Activated CD8-positive, alpha-beta T cell treated with anti-CD3 and anti-CD28 coated beads for 36 hours (primary cell): ENCODE measurements at regions not wholly inside any gene's neighbourhood (a gene's known extent, or its start where the extent isn't known, plus 50 kb on each side); places are given as distances from the start of the nearest gene placed in this dataset.

ENCODE experiments used
- ATAC-seq: fragments of 200-7000 bp; cut with Tn5 transposase; one replicate; pipeline ENCODE4 v1.10.0; 2021; ENCODE audit warnings: mild to moderate bottlenecking, moderate library complexity
- CTCF ChIA-PET: fragments of 350-600 bp; sonication (Branson Sonifier 250); formaldehyde crosslinking; loops from one replicate; lab custom pipeline; 2021; ENCODE audit warnings: antibody characterized with exemption; lab: Charles Lee
- POLR2A ChIA-PET: fragments of 350-600 bp; sonication (Branson Sonifier 250); formaldehyde crosslinking; loops from one replicate; lab custom pipeline; 2021; ENCODE audit warnings: antibody characterized with exemption; lab: Charles Lee
- DNase-seq: peaks from one replicate; pipeline ENCODE4 v3.0.0-alpha.2; 2020
- H3K27ac Mint-ChIP-seq: one replicate; pipeline ENCODE4 v1.8.0; 2021; ENCODE audit warnings: mild to moderate bottlenecking, mixed read lengths
- H3K27me3 Mint-ChIP-seq: one replicate; pipeline ENCODE4 v1.8.0; 2021; ENCODE audit warnings: mixed read lengths
- H3K36me3 Mint-ChIP-seq: one replicate; pipeline ENCODE4 v1.8.0; 2021; ENCODE audit warnings: low read depth, mixed read lengths
- H3K4me1 Mint-ChIP-seq: one replicate; pipeline ENCODE4 v1.8.0; 2021; ENCODE audit warnings: low read depth, mixed read lengths
- H3K4me3 Mint-ChIP-seq: one replicate; pipeline ENCODE4 v1.8.0; 2021; ENCODE audit warnings: mild to moderate bottlenecking, moderate library complexity, mixed read lengths
- H3K9me3 Mint-ChIP-seq: one replicate; pipeline ENCODE4 v1.8.0; 2021; ENCODE audit warnings: mixed read lengths
- intact Hi-C: fragments of 100-400 bp; cut with micrococcal nuclease; formaldehyde crosslinking; loops from one replicate; pipeline ENCODE4 v1.10.0; 2022
- TF ChIP-seq, protein P1 (sequence below): fragments of 200-600 bp; IDR thresholded peaks from one replicate; pipeline ENCODE4 v1.8.0; 2022; ENCODE audit warnings: antibody characterized with exemption, mild to moderate bottlenecking

DNA sequence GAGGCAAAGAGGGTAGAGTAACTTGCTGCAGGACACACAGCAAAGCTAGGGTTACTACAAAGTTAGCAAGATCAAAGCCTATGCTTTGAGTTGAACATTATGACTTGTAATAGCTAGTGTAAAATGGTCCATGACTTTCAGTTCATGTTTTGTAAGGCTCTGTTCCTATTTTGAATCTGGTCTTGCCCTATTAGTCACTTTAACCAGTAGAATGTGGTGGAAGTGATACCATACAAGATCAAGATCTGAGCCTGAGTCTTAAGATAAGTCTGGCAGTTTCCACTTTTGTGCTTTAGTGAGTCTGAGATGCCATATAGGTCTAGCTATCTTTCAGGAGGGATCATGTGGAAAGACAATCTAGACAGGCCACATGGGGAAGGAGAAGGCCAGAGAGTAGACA is 282.1 kb upstream of the BRINP3 start:
- POLR2A ChIA-PET, result no interaction called here

DNA sequence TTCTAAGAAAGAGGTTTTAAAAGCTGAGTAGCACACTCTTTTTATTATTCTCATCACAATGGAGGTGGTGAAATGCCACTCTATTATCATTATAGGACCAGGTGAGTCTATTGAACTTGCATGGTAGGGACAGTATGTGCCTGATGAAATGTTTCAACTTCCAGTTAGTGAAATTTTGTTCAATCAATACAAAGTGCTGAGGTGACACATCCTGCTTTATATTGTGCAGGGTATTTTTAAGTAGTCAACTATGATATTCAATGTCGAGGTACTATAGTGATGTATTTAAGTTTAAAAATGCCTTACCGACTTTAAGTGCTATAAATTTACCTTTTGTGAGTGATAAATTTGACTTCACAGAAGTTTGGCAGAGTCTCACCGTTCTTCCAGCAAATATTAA is 284.7 kb upstream of the BRINP3 start:
- H3K4me1 Mint-ChIP-seq, result no peaks in the 10 kb centered on the region
- H3K4me3 Mint-ChIP-seq, result no peak overlapping the region
- no peak for ATAC-seq
- H3K27me3 Mint-ChIP-seq, result no peaks in the 10 kb centered on the region
- no peak for DNase-seq
- TF ChIP-seq, protein P1, sequence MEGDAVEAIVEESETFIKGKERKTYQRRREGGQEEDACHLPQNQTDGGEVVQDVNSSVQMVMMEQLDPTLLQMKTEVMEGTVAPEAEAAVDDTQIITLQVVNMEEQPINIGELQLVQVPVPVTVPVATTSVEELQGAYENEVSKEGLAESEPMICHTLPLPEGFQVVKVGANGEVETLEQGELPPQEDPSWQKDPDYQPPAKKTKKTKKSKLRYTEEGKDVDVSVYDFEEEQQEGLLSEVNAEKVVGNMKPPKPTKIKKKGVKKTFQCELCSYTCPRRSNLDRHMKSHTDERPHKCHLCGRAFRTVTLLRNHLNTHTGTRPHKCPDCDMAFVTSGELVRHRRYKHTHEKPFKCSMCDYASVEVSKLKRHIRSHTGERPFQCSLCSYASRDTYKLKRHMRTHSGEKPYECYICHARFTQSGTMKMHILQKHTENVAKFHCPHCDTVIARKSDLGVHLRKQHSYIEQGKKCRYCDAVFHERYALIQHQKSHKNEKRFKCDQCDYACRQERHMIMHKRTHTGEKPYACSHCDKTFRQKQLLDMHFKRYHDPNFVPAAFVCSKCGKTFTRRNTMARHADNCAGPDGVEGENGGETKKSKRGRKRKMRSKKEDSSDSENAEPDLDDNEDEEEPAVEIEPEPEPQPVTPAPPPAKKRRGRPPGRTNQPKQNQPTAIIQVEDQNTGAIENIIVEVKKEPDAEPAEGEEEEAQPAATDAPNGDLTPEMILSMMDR, result no peak
- intact Hi-C loops, result no loop called here
- no peaks in the 10 kb centered on the region for H3K36me3 Mint-ChIP-seq
- no peak overlapping the region for H3K27ac Mint-ChIP-seq
- ChIA-PET CTCF (no interaction called here), POLR2A (no interaction called here)
- H3K9me3 Mint-ChIP-seq, result peaks cover 2% of the 10 kb centered on the region

More for the DNA sequence above, 282.1 kb upstream of the BRINP3 start:
- H3K4me1 Mint-ChIP-seq, result no peaks in the 10 kb centered on the region
- peaks cover 3% of the 10 kb centered on the region for H3K9me3 Mint-ChIP-seq
- ATAC-seq (no peak), DNase-seq (no peak)
- H3K4me3 Mint-ChIP-seq, result no peak overlapping the region
- CTCF ChIA-PET, result no interaction called here
- no peaks in the 10 kb centered on the region for H3K36me3 Mint-ChIP-seq
- H3K27me3 Mint-ChIP-seq, result no peaks in the 10 kb centered on the region
- intact Hi-C loops, result no loop called here
- TF ChIP-seq, protein P1, result no peak
- H3K27ac Mint-ChIP-seq, result no peak overlapping the region

DNA sequence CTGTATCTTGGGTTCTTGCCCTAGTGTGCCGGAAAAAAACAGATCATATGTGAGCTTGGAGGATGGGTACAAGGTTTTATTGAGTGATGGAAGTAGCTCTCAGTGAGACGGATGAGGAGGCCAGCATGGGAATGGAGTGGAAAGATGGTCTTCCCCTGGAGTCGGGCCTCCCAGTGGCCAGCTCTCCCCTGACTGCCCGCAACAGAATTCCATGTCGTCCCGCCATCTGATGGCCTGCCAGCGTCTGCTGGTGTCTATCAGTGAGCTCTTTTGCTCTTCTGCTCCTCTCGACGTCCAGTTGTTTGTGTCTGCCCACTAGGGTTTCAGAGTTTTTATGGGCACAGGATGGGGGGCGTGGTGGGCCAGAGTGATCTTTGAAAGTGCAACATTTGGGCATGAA is 315.2 kb upstream of the BRINP3 start:
- Mint-ChIP-seq H3K4me1 (no peaks in the 10 kb centered on the region), H3K4me3 (no peak overlapping the region), H3K9me3 (peaks cover 11% of the 10 kb centered on the region), H3K27me3 (no peaks in the 10 kb centered on the region), H3K36me3 (no peaks in the 10 kb centered on the region), H3K27ac (no peak overlapping the region)
- TF ChIP-seq, protein P1, result no peak
- ChIA-PET POLR2A (no interaction called here), CTCF (no interaction called here)
- intact Hi-C loops, result no loop called here
- no peak for DNase-seq
- no peak for ATAC-seq

DNA sequence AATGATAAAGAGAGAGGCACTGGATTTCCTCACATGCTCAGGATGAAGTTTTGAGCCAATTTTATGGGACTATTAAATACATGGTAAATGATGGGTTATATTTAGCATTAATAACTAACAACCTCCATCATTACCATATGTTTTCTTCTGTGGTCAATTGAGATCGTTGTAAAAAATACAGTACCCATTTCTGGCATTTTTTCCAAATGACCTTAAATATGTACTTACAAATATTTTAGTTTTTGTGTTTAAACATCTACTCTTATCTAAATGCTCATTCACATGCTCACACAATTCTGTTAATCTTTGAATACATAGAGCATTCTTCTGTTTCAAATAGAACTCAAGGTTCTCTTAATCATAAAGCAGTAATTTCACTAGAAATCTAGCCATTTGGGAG is 330.0 kb upstream of the BRINP3 start:
- DNase-seq (no peak), ATAC-seq (no peak)
- H3K4me3 Mint-ChIP-seq, result no peak overlapping the region
- H3K9me3 Mint-ChIP-seq, result peaks cover 16% of the 10 kb centered on the region
- H3K27me3 Mint-ChIP-seq, result no peaks in the 10 kb centered on the region
- TF ChIP-seq, protein P1, result no peak
- H3K4me1 Mint-ChIP-seq, result no peaks in the 10 kb centered on the region
- ChIA-PET CTCF (no interaction called here), POLR2A (no interaction called here)
- intact Hi-C loops, result no loop called here
- H3K27ac Mint-ChIP-seq, result no peak overlapping the region
- H3K36me3 Mint-ChIP-seq, result no peaks in the 10 kb centered on the region

DNA sequence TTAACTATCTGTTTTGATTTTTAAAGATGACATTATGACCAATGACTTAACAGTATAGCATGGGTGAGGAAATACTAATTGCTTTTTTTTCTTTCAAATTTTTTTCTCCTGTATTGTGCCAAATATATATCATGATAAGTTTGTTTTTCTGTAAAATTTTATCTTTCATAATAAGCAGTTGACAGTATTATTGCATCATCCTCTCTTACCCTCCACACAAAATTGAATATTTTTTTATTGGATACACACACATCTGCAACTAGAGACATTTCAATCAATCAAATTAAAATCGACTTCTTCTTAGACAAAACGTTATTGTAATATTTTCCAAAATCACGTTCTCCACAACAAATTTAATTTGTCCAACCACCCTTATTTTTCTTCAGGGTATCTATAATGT is 330.4 kb upstream of the BRINP3 start:
- H3K27ac Mint-ChIP-seq, result no peak overlapping the region
- intact Hi-C loops, result no loop called here
- no peak overlapping the region for H3K4me3 Mint-ChIP-seq
- POLR2A ChIA-PET, result no interaction called here
- H3K36me3 Mint-ChIP-seq, result no peaks in the 10 kb centered on the region
- no peaks in the 10 kb centered on the region for H3K4me1 Mint-ChIP-seq
- CTCF ChIA-PET, result no interaction called here
- TF ChIP-seq, protein P1, result no peak
- DNase-seq, result no peak
- no peaks in the 10 kb centered on the region for H3K27me3 Mint-ChIP-seq
- ATAC-seq, result no peak
- peaks cover 16% of the 10 kb centered on the region for H3K9me3 Mint-ChIP-seq
